H9 (cell line): ENCODE measurements at regions not wholly inside any gene's neighbourhood (a gene's known extent, or its start where the extent isn't known, plus 50 kb on each side); places are given as distances from the start of the nearest gene placed in this dataset.

Experiments used
- DNase-seq: peaks from one replicate; pipeline ENCODE4 v3.0.0-alpha.2; 2017
- H2AFZ ChIP-seq: one replicate; pipeline ENCODE4 v1.6.1; 2013; ENCODE audit warnings: mild to moderate bottlenecking, low read length, control low read depth, moderate library complexity
- H2AK5ac ChIP-seq: 2 replicates; pipeline ENCODE4 v1.6.1; 2013; ENCODE audit warnings: low read length, control low read depth, mixed read lengths; ENCODE audit not compliant: insufficient read length
- H2BK120ac ChIP-seq: one replicate; pipeline ENCODE4 v1.6.1; 2013; ENCODE audit warnings: low read depth, mild to moderate bottlenecking, low read length, control low read depth, inconsistent platforms; ENCODE audit not compliant: poor library complexity, severe bottlenecking
- H2BK12ac ChIP-seq: 2 replicates; pipeline ENCODE4 v1.6.1; 2013; ENCODE audit warnings: low read length, control low read depth, mixed read lengths, low read depth; ENCODE audit not compliant: insufficient read length
- H2BK15ac ChIP-seq: 2 replicates; pipeline ENCODE4 v1.6.1; 2013; ENCODE audit warnings: low read depth, low read length, control low read depth
- H2BK20ac ChIP-seq: one replicate; pipeline ENCODE4 v1.6.1; 2013; ENCODE audit warnings: low read depth, mild to moderate bottlenecking, low read length, control low read depth, inconsistent platforms; ENCODE audit not compliant: poor library complexity, severe bottlenecking
- H2BK5ac ChIP-seq: 2 replicates; pipeline ENCODE4 v1.6.1; 2013; ENCODE audit warnings: low read length, control low read depth, mixed read lengths; ENCODE audit not compliant: insufficient read length
- H3K14ac ChIP-seq: 2 replicates; pipeline ENCODE4 v1.6.1; 2013; ENCODE audit warnings: low read length, control low read depth; ENCODE audit not compliant: insufficient read depth
- H3K18ac ChIP-seq: 2 replicates; pipeline ENCODE4 v1.6.1; 2013; ENCODE audit warnings: low read depth, mild to moderate bottlenecking, mixed read lengths, low read length, control low read depth; ENCODE audit not compliant: insufficient read length
- H3K23ac ChIP-seq: 2 replicates; pipeline ENCODE4 v1.6.1; 2013; ENCODE audit warnings: low read length, control low read depth, mixed read lengths, low read depth; ENCODE audit not compliant: insufficient read length
- H3K23me2 ChIP-seq: 2 replicates; pipeline ENCODE4 v1.6.1; 2013; ENCODE audit warnings: low read depth, mild to moderate bottlenecking, mixed read lengths, low read length, control low read depth; ENCODE audit not compliant: insufficient read length, poor library complexity, severe bottlenecking
- H3K27ac ChIP-seq: 2 replicates; pipeline ENCODE4 v1.5.1; 2013; ENCODE audit warnings: low read length, control low read depth, mixed read lengths, low read depth; ENCODE audit not compliant: insufficient read length
- H3K27me3 ChIP-seq: 2 replicates; pipeline ENCODE4 v1.6.1; 2013; ENCODE audit warnings: low read length, control low read depth, inconsistent platforms; ENCODE audit not compliant: insufficient read depth
- H3K4ac ChIP-seq: 2 replicates; pipeline ENCODE4 v1.6.1; 2013; ENCODE audit warnings: low read depth, mild to moderate bottlenecking, control low read depth, inconsistent platforms, low read length, moderate library complexity
- H3K4me1 ChIP-seq: 2 replicates; pipeline ENCODE4 v1.6.1; 2013; ENCODE audit warnings: low read length, control low read depth, inconsistent platforms; ENCODE audit not compliant: insufficient read depth
- H3K4me2 ChIP-seq: 2 replicates; pipeline ENCODE4 v1.6.1; 2013; ENCODE audit warnings: low read length, control low read depth, mixed read lengths; ENCODE audit not compliant: insufficient read length, insufficient read depth
- H3K56ac ChIP-seq: 2 replicates; pipeline ENCODE4 v1.6.1; 2013; ENCODE audit warnings: low read depth, mild to moderate bottlenecking, mixed read lengths, low read length, control low read depth; ENCODE audit not compliant: insufficient read length
- H3K79me1 ChIP-seq: 2 replicates; pipeline ENCODE4 v1.6.1; 2013; ENCODE audit warnings: low read depth, mild to moderate bottlenecking, moderate library complexity, low read length, control low read depth, inconsistent platforms; ENCODE audit not compliant: insufficient read depth, poor library complexity, severe bottlenecking
- H3K79me2 ChIP-seq: 2 replicates; pipeline ENCODE4 v1.6.1; 2013; ENCODE audit warnings: low read length, control low read depth, inconsistent platforms; ENCODE audit not compliant: insufficient read depth
- H3K9ac ChIP-seq: 2 replicates; pipeline ENCODE4 v1.6.1; 2013; ENCODE audit warnings: low read length, control low read depth, mixed read lengths; ENCODE audit not compliant: insufficient read length; ENCODE audit errors: extremely low read depth
- H3K9me3 ChIP-seq: one replicate; pipeline ENCODE4 v1.6.1; 2013; ENCODE audit warnings: low read depth, low read length, inconsistent platforms; ENCODE audit not compliant: control insufficient read depth
- H3T11ph ChIP-seq: one replicate; pipeline ENCODE4 v1.6.1; 2013; ENCODE audit warnings: mild to moderate bottlenecking, low read length, control low read depth, inconsistent platforms
- H4K20me1 ChIP-seq: one replicate; pipeline ENCODE4 v1.6.1; 2013; ENCODE audit not compliant: control insufficient read depth, insufficient read length, insufficient read depth
- H4K5ac ChIP-seq: 2 replicates; pipeline ENCODE4 v1.6.1; 2013; ENCODE audit warnings: low read depth, mild to moderate bottlenecking, mixed read lengths, low read length, control low read depth; ENCODE audit not compliant: insufficient read length
- H4K8ac ChIP-seq: replicated peaks from 2 replicates; pipeline ENCODE4 v1.6.1; 2013; ENCODE audit warnings: low read length, control low read depth, mixed read lengths, low read depth; ENCODE audit not compliant: insufficient read length
- H4K91ac ChIP-seq: 2 replicates; pipeline ENCODE4 v1.6.1; 2013; ENCODE audit warnings: low read depth, mild to moderate bottlenecking, moderate library complexity, mixed read lengths, low read length, control low read depth; ENCODE audit not compliant: insufficient read length
- H3K27ac Mint-ChIP-seq, 3 experiments: 2 replicates in 2 of 3; 3 replicates in 1 of 3; pipeline ENCODE4 v1.8.0; 2020 to 2021; ENCODE audit warnings: mixed read lengths in 3 of 3, mild to moderate bottlenecking in 1 of 3, moderate library complexity in 1 of 3
- H3K27me3 Mint-ChIP-seq: 2 replicates; pipeline ENCODE4 v1.8.0; 2021; ENCODE audit warnings: low read depth, mild to moderate bottlenecking, moderate library complexity, mixed read lengths
- H3K36me3 Mint-ChIP-seq, 3 experiments: 2 replicates in 2 of 3; 3 replicates in 1 of 3; pipeline ENCODE4 v1.8.0; 2020 to 2021; ENCODE audit warnings: low read depth in 3 of 3, mixed read lengths in 3 of 3; ENCODE audit not compliant: insufficient read depth in 1 of 3
- H3K4me1 Mint-ChIP-seq, 2 experiments: 2 replicates each; pipeline ENCODE4 v1.8.0; 2020; ENCODE audit warnings: mixed read lengths in 2 of 2
- H3K4me3 Mint-ChIP-seq, 2 experiments: 2 replicates in 1 of 2; 3 replicates in 1 of 2; pipeline ENCODE4 v1.8.0; 2020 to 2021; ENCODE audit warnings: mild to moderate bottlenecking in 2 of 2, mixed read lengths in 2 of 2, moderate library complexity in 1 of 2
- H3K9me3 Mint-ChIP-seq, 2 experiments: 2 replicates in 1 of 2; 3 replicates in 1 of 2; pipeline ENCODE4 v1.8.0; 2020; ENCODE audit warnings: mild to moderate bottlenecking in 2 of 2, mixed read lengths in 2 of 2, moderate library complexity in 1 of 2
- CTCF ChIP-seq: fragments of 200-600 bp; sonication (generic); conservative IDR thresholded peaks from 3 replicates; pipeline ENCODE4 v1.8.0; 2021; ENCODE audit warnings: antibody characterized with exemption, mild to moderate bottlenecking
- WGBS: extraction: QIAGEN DNeasy Blood & Tissue Kit; methylation state at CpG from one replicate; pipeline ENCODE4 v1.1.7; 2013; ENCODE audit warnings: missing lambda C conversion rate, low lambda C conversion rate, mixed read lengths; ENCODE audit not compliant: insufficient read length; ENCODE audit errors: extremely low coverage; 5-methylcytosine and 5-hydroxymethylcytosine counted together

- no peak overlapping the region for H3K4me2 ChIP-seq
- no peaks in the 10 kb centered on the region; the same call in none of the 2 replicates for H3K27me3 Mint-ChIP-seq
- H2AFZ ChIP-seq, result no peak overlapping the region
Measured at GRCh38 chr10:128763588-128763987, 637.4 kb upstream of the MKI67 start.

More at GRCh38 chr10:128763588-128763987, 637.4 kb upstream of the MKI67 start:
- Histone ChIP-seq H4K20me1 (no peaks in the 10 kb centered on the region), H3K56ac (no peak overlapping the region), H2BK20ac (no peak overlapping the region), H2AK5ac (no peak overlapping the region), H3K79me1 (no peaks in the 10 kb centered on the region), H3K79me2 (no peaks in the 10 kb centered on the region), H3K27me3 (no peaks in the 10 kb centered on the region), H3K14ac (no peak overlapping the region), H3K9ac (no peak overlapping the region), H2BK15ac (no peak overlapping the region), H3K4me1 (no peaks in the 10 kb centered on the region), H2BK5ac (no peak overlapping the region), H4K5ac (no peak overlapping the region), H3K23ac (no peak overlapping the region), H3K27ac (no peak overlapping the region), H3K18ac (no peak overlapping the region), H3K4ac (no peak overlapping the region), H2BK120ac (no peak overlapping the region), H3K23me2 (no peaks in the 10 kb centered on the region), H4K8ac (no peak overlapping the region), H3T11ph (no peak overlapping the region), H4K91ac (no peak overlapping the region), H2BK12ac (no peak overlapping the region), H3K9me3 (no peaks in the 10 kb centered on the region)
- Mint-ChIP-seq H3K27ac (peak overlapping the region in 2 of 3 experiments; percentile 52 to 61; a peak in 1 of 7 replicates), H3K9me3 (no peaks in the 10 kb centered on the region), H3K36me3 (no peaks in the 10 kb centered on the region; a peak in 1 of 7 replicates), H3K4me3 (no peak overlapping the region), H3K4me1 (peaks cover 11% of the 10 kb centered on the region in 2 experiments)
- no peak for DNase-seq
- no CpG with 5 or more reads among the region's 4 CpGs for WGBS
- TF ChIP-seq CTCF, result no peak
